HepG2 (cell line): ENCODE measurements at regions not wholly inside any gene's neighbourhood (a gene's known extent, or its start where the extent isn't known, plus 50 kb on each side); places are given as distances from the start of the nearest gene placed in this dataset.

Source experiments
- ATAC-seq: fragments of 200-7000 bp; cut with Tn5 transposase; 3 replicates; pipeline ENCODE4 v1.9.1; 2020; ENCODE audit warnings: mild to moderate bottlenecking, moderate library complexity
- BruUV-seq: library from RNA; stranded (reverse); fragments of 400-500 nt; replicated peaks from 2 replicates; lab custom pipeline; 2021; lab: Mats Ljungman, UMichigan
- CTCF ChIA-PET: fragments of 300-600 bp; formaldehyde crosslinking; extraction: SDS; loops from one replicate; lab custom pipeline; 2021; ENCODE audit warnings: low total read pairs, inconsistent platforms, low intra/inter-chr PET ratio; lab: Yijun Ruan, JAX
- POLR2A ChIA-PET: fragments of 350-600 bp; sonication (Branson Sonifier 250); formaldehyde crosslinking; loops from one replicate; lab custom pipeline; 2020; ENCODE audit warnings: antibody characterized with exemption, inconsistent platforms; lab: Yijun Ruan, JAX
- DNase-seq: peaks from one replicate; pipeline ENCODE4 v3.0.0-alpha.2; 2015; ENCODE audit warnings: low spot score
- FAIRE-seq: peaks from 3 replicates; lab custom pipeline; 2011; peaks lifted over from hg19 to GRCh38; lab: Jason Lieb, UNC
- H2AFZ ChIP-seq: one replicate; pipeline ENCODE4 v1.6.1; 2011; ENCODE audit warnings: low read length, inconsistent platforms
- H3K27ac ChIP-seq: fragments of 300-600 bp; 3 replicates; pipeline ENCODE4 v1.8.0; 2011; ENCODE audit warnings: mixed run types, mild to moderate bottlenecking, mixed read lengths, low read length, inconsistent platforms; ENCODE audit not compliant: insufficient read depth; ENCODE audit errors: extremely low read length
- H3K27me3 ChIP-seq, 2 experiments: fragments of 200-600 bp in 1 of 2; 2 replicates in 1 of 2; 3 replicates in 1 of 2; pipeline versions ENCODE4 v1.6.0 to v1.8.0; 2011; ENCODE audit warnings: low read length in 2 of 2, mild to moderate bottlenecking in 2 of 2, moderate library complexity in 2 of 2, inconsistent platforms in 1 of 2; ENCODE audit not compliant: insufficient read depth in 2 of 2, control insufficient read depth in 1 of 2
- H3K36me3 ChIP-seq, 2 experiments: fragments of 200-600 bp in 1 of 2; replicated peaks in 1 of 2; 2 replicates in 1 of 2; 3 replicates in 1 of 2; pipeline versions ENCODE4 v1.5.1 to v1.8.0; 2011; ENCODE audit warnings: low read length in 2 of 2, inconsistent platforms in 1 of 2; ENCODE audit not compliant: insufficient read depth in 2 of 2, control insufficient read depth in 1 of 2
- H3K4me1 ChIP-seq: 2 replicates; pipeline ENCODE4 v1.5.1; 2012; ENCODE audit warnings: low read length, inconsistent platforms; ENCODE audit not compliant: insufficient read depth
- H3K4me2 ChIP-seq: 2 replicates; pipeline ENCODE4 v1.6.0; 2011; ENCODE audit warnings: low read depth, low read length, inconsistent platforms
- H3K4me3 ChIP-seq, 3 experiments: fragments of 200-600 bp in 1 of 3; sonication (generic), shearing (Covaris generic) in 1 of 3; replicated peaks in 1 of 3; 2 replicates each; pipeline ENCODE4 v1.5.1; 2011 to 2016; ENCODE audit warnings: low read length in 3 of 3, inconsistent platforms in 2 of 3, low read depth in 2 of 3, mild to moderate bottlenecking in 2 of 3, control low read depth in 1 of 3, mixed read lengths in 1 of 3; ENCODE audit not compliant: insufficient read depth in 1 of 3
- H3K79me2 ChIP-seq: one replicate; pipeline ENCODE4 v1.6.1; 2011; ENCODE audit warnings: low read length, inconsistent platforms; ENCODE audit not compliant: insufficient read depth
- H3K9ac ChIP-seq: 2 replicates; pipeline ENCODE4 v1.6.0; 2011; ENCODE audit warnings: mild to moderate bottlenecking, low read depth, low read length, inconsistent platforms; ENCODE audit not compliant: insufficient read depth
- H3K9me3 ChIP-seq: 2 replicates; pipeline ENCODE4 v1.5.1; 2012; ENCODE audit warnings: mild to moderate bottlenecking, low read length
- H4K20me1 ChIP-seq: 2 replicates; pipeline ENCODE4 v1.6.0; 2011; ENCODE audit warnings: inconsistent platforms, mild to moderate bottlenecking, low read length, moderate library complexity; ENCODE audit not compliant: insufficient read depth
- AHR ChIP-seq: IDR thresholded peaks from 2 replicates; pipeline ENCODE4 v1.6.1; 2018; ENCODE audit warnings: missing genetic modification reagents, missing compliant biosample characterization
- CAMTA2 ChIP-seq: sonication (generic); formaldehyde crosslinking; IDR thresholded peaks from 2 replicates; pipeline ENCODE4 v1.4.0; 2020; ENCODE audit warnings: mild to moderate bottlenecking, missing genetic modification reagents, borderline replicate concordance
- HOXA5 ChIP-seq: sonication (generic); formaldehyde crosslinking; IDR thresholded peaks from 2 replicates; pipeline ENCODE4 v1.4.0; 2020; ENCODE audit warnings: missing genetic modification reagents
- KAT2B ChIP-seq: fragments of 150-350 bp; IDR thresholded peaks from 2 replicates; pipeline ENCODE4 v1.6.1; 2014; ENCODE audit warnings: low read depth, low read length, borderline replicate concordance
- KLF9 ChIP-seq: IDR thresholded peaks from 2 replicates; pipeline ENCODE4 v1.6.1; 2016; ENCODE audit warnings: low read depth
- MAF1 ChIP-seq: sonication (generic); formaldehyde crosslinking; IDR thresholded peaks from 2 replicates; pipeline ENCODE4 v1.5.0; 2020; ENCODE audit warnings: missing genetic modification reagents, borderline replicate concordance
- SRY ChIP-seq: sonication (generic); formaldehyde crosslinking; IDR thresholded peaks from 2 replicates; pipeline ENCODE4 v1.8.0; 2022; ENCODE audit warnings: mild to moderate bottlenecking, missing genetic modification reagents
- YEATS2 ChIP-seq: sonication (generic); formaldehyde crosslinking; IDR thresholded peaks from 2 replicates; pipeline ENCODE4 v1.4.0; 2020; ENCODE audit warnings: missing genetic modification reagents, borderline replicate concordance
- ZNF207 ChIP-seq: fragments of 450-650 bp; IDR thresholded peaks from 2 replicates; pipeline ENCODE4 v1.6.1; 2016; ENCODE audit warnings: antibody characterized with exemption, borderline replicate concordance
- ZNF232 ChIP-seq: sonication (generic); formaldehyde crosslinking; IDR thresholded peaks from 2 replicates; pipeline ENCODE4 v1.4.0; 2020; ENCODE audit warnings: missing genetic modification reagents, borderline replicate concordance
- ZNF383 ChIP-seq: sonication (generic); formaldehyde crosslinking; IDR thresholded peaks from 2 replicates; pipeline ENCODE4 v1.4.0; 2020; ENCODE audit warnings: missing genetic modification reagents, mild to moderate bottlenecking, borderline replicate concordance
- ZNF451 ChIP-seq: sonication (generic); formaldehyde crosslinking; IDR thresholded peaks from 2 replicates; pipeline ENCODE4 v1.5.0; 2020; ENCODE audit warnings: mild to moderate bottlenecking, missing genetic modification reagents
- ZNF660 ChIP-seq: sonication (generic); formaldehyde crosslinking; IDR thresholded peaks from 2 replicates; pipeline ENCODE4 v1.5.1; 2020; ENCODE audit warnings: mild to moderate bottlenecking, low read depth, missing genetic modification reagents, borderline replicate concordance
- WGBS: methylation state at CpG from one replicate; pipeline ENCODE4 v1.1.6; 2017; ENCODE audit warnings: low lambda C conversion rate; 5-methylcytosine and 5-hydroxymethylcytosine counted together
- in situ Hi-C: cut with HindIII; loops from 2 replicates; pipeline ENCODE4 v1.10.0; 2017; ENCODE audit warnings: low pct_unique_long_range_greater_than_20kb; ENCODE audit not compliant: extremely low pct_ligation_motif_present
- intact Hi-C: fragments of 100-400 bp; cut with micrococcal nuclease; formaldehyde crosslinking; loops from one replicate; pipeline ENCODE4 v1.10.0; 2022; ENCODE audit not compliant: unreplicated experiment
- TF ChIP-seq, protein P1 (sequence below): sonication (generic); formaldehyde crosslinking; IDR thresholded peaks from 2 replicates; pipeline ENCODE4 v1.9.0; 2021; ENCODE audit warnings: missing genetic modification reagents, borderline replicate concordance
- TF ChIP-seq, protein P2 (sequence below): IDR thresholded peaks from 2 replicates; pipeline ENCODE4 v1.6.1; 2016; ENCODE audit warnings: mild to moderate bottlenecking
- TF ChIP-seq, protein P3 (sequence below): sonication (generic); formaldehyde crosslinking; IDR thresholded peaks from 2 replicates; pipeline ENCODE4 v1.5.0; 2020; ENCODE audit warnings: missing genetic modification reagents
- TF ChIP-seq, protein P4 (sequence below): IDR thresholded peaks from 2 replicates; pipeline ENCODE4 v1.6.1; 2016; ENCODE audit warnings: low read depth, missing genetic modification reagents, missing compliant biosample characterization

DNA sequence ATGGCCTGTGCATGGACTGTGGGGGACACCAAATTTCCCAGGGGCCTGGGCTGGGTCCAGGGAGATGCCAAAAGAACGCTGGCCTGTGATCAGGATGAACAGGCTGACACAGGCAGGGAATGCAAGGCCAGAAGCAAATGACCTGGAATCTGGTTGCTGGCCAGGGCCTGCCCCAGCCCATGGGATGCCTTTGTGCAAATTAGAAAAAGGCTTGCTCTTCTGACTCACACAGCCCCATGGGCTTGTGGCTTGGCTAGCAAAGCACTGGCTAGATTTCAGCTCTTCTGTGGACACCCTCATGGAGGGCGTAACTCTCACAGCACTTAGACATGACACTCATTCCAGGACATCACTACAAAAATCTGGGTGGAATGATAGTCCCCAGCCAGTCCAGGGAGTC is 356.0 kb downstream of the SHQ1 start:
- H3K9me3 ChIP-seq: no peaks in the 10 kb centered on the region
- no peaks in the 10 kb centered on the region for H4K20me1 ChIP-seq
- H3K4me3 ChIP-seq: no peak overlapping the region
- DNase-seq (no peak), ATAC-seq (no peak), FAIRE-seq (no peak)
- H3K9ac ChIP-seq: no peak overlapping the region
- in situ Hi-C loops: no loop called here
- no peaks in the 10 kb centered on the region for H3K36me3 ChIP-seq
- no peak overlapping the region for H3K27ac ChIP-seq
- H3K27me3 ChIP-seq: peaks cover 2 to 11% of the 10 kb centered on the region in 2 experiments; a peak in 2 of 5 replicates
- BruUV-seq: no TSS peak
- ChIA-PET POLR2A (no interaction called here), CTCF (no interaction called here)
- intact Hi-C loops: no loop called here
- H2AFZ ChIP-seq: no peak overlapping the region
- no CpG with 5 or more reads among the region's 2 CpGs for WGBS
- H3K4me2 ChIP-seq: no peak overlapping the region
- H3K79me2 ChIP-seq: no peaks in the 10 kb centered on the region
- H3K4me1 ChIP-seq: peaks cover 16% of the 10 kb centered on the region
- TF ChIP-seq CAMTA2 (no peak), ZNF383 (CRISPR knock-in tag) (no peak), ZNF207 (no peak), AHR (CRISPR knock-in tag) (no peak), MAF1 (CRISPR knock-in tag) (no peak), KAT2B (no peak), KLF9 (CRISPR knock-in tag) (no peak), YEATS2 (CRISPR knock-in tag) (no peak), SRY (no peak), HOXA5 (CRISPR knock-in tag) (no peak), ZNF232 (CRISPR knock-in tag) (no peak), ZNF451 (no peak), ZNF660 (CRISPR knock-in tag) (no peak)
- TF ChIP-seq, protein P1, sequence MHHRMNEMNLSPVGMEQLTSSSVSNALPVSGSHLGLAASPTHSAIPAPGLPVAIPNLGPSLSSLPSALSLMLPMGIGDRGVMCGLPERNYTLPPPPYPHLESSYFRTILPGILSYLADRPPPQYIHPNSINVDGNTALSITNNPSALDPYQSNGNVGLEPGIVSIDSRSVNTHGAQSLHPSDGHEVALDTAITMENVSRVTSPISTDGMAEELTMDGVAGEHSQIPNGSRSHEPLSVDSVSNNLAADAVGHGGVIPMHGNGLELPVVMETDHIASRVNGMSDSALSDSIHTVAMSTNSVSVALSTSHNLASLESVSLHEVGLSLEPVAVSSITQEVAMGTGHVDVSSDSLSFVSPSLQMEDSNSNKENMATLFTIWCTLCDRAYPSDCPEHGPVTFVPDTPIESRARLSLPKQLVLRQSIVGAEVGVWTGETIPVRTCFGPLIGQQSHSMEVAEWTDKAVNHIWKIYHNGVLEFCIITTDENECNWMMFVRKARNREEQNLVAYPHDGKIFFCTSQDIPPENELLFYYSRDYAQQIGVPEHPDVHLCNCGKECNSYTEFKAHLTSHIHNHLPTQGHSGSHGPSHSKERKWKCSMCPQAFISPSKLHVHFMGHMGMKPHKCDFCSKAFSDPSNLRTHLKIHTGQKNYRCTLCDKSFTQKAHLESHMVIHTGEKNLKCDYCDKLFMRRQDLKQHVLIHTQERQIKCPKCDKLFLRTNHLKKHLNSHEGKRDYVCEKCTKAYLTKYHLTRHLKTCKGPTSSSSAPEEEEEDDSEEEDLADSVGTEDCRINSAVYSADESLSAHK (CRISPR knock-in tag): no peak
- TF ChIP-seq, protein P2, sequence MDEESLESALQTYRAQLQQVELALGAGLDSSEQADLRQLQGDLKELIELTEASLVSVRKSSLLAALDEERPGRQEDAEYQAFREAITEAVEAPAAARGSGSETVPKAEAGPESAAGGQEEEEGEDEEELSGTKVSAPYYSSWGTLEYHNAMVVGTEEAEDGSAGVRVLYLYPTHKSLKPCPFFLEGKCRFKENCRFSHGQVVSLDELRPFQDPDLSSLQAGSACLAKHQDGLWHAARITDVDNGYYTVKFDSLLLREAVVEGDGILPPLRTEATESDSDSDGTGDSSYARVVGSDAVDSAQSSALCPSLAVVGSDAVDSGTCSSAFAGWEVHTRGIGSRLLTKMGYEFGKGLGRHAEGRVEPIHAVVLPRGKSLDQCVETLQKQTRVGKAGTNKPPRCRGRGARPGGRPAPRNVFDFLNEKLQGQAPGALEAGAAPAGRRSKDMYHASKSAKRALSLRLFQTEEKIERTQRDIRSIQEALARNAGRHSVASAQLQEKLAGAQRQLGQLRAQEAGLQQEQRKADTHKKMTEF (CRISPR knock-in tag): no peak
- TF ChIP-seq, protein P3, sequence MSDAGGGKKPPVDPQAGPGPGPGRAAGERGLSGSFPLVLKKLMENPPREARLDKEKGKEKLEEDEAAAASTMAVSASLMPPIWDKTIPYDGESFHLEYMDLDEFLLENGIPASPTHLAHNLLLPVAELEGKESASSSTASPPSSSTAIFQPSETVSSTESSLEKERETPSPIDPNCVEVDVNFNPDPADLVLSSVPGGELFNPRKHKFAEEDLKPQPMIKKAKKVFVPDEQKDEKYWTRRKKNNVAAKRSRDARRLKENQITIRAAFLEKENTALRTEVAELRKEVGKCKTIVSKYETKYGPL (CRISPR knock-in tag): no peak
- TF ChIP-seq, protein P4, sequence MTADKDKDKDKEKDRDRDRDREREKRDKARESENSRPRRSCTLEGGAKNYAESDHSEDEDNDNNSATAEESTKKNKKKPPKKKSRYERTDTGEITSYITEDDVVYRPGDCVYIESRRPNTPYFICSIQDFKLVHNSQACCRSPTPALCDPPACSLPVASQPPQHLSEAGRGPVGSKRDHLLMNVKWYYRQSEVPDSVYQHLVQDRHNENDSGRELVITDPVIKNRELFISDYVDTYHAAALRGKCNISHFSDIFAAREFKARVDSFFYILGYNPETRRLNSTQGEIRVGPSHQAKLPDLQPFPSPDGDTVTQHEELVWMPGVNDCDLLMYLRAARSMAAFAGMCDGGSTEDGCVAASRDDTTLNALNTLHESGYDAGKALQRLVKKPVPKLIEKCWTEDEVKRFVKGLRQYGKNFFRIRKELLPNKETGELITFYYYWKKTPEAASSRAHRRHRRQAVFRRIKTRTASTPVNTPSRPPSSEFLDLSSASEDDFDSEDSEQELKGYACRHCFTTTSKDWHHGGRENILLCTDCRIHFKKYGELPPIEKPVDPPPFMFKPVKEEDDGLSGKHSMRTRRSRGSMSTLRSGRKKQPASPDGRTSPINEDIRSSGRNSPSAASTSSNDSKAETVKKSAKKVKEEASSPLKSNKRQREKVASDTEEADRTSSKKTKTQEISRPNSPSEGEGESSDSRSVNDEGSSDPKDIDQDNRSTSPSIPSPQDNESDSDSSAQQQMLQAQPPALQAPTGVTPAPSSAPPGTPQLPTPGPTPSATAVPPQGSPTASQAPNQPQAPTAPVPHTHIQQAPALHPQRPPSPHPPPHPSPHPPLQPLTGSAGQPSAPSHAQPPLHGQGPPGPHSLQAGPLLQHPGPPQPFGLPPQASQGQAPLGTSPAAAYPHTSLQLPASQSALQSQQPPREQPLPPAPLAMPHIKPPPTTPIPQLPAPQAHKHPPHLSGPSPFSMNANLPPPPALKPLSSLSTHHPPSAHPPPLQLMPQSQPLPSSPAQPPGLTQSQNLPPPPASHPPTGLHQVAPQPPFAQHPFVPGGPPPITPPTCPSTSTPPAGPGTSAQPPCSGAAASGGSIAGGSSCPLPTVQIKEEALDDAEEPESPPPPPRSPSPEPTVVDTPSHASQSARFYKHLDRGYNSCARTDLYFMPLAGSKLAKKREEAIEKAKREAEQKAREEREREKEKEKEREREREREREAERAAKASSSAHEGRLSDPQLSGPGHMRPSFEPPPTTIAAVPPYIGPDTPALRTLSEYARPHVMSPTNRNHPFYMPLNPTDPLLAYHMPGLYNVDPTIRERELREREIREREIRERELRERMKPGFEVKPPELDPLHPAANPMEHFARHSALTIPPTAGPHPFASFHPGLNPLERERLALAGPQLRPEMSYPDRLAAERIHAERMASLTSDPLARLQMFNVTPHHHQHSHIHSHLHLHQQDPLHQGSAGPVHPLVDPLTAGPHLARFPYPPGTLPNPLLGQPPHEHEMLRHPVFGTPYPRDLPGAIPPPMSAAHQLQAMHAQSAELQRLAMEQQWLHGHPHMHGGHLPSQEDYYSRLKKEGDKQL (CRISPR knock-in tag): no peak
